ENCODE measurements at regions not wholly inside any gene's neighbourhood (a gene's known extent, or its start where the extent isn't known, plus 50 kb on each side); places are given as distances from the start of the nearest gene placed in this dataset.

DNA sequence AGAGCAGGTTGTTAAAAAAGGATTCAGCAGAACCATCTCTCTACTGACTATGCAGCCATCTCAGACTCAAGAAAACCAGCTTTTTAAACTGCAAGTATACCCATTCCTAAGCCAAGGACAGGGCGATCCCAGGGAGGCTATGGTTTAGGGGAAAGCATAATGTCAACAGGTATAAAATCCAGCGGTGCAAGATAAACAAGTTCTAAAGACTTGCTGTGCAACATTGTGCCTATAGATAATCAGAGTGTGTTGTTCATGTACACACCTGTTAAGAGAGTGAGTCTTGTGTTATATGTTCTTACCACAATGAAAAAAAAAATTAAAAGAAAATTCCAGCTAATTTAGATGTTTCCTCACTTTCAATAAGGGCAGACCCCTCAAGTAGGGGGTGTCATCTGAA is 63.6 kb upstream of the DIRAS2 start:
- TF ChIP-seq, protein P1, sequence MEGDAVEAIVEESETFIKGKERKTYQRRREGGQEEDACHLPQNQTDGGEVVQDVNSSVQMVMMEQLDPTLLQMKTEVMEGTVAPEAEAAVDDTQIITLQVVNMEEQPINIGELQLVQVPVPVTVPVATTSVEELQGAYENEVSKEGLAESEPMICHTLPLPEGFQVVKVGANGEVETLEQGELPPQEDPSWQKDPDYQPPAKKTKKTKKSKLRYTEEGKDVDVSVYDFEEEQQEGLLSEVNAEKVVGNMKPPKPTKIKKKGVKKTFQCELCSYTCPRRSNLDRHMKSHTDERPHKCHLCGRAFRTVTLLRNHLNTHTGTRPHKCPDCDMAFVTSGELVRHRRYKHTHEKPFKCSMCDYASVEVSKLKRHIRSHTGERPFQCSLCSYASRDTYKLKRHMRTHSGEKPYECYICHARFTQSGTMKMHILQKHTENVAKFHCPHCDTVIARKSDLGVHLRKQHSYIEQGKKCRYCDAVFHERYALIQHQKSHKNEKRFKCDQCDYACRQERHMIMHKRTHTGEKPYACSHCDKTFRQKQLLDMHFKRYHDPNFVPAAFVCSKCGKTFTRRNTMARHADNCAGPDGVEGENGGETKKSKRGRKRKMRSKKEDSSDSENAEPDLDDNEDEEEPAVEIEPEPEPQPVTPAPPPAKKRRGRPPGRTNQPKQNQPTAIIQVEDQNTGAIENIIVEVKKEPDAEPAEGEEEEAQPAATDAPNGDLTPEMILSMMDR (conservative IDR thresholded peaks at IDR 0.05) = no peak
- TF ChIP-seq EZH2 (IDR thresholded peaks at IDR 0.05; ENCODE audit: low read depth) = no peak
